HepG2 (cell line): ENCODE measurements at regions not wholly inside any gene's neighbourhood (a gene's known extent, or its start where the extent isn't known, plus 50 kb on each side); places are given as distances from the start of the nearest gene placed in this dataset.

Experiments
- ATAC-seq: fragments of 200-7000 bp; cut with Tn5 transposase; 3 replicates; pipeline ENCODE4 v1.9.1; 2020; ENCODE audit warnings: mild to moderate bottlenecking, moderate library complexity
- BruUV-seq: library from RNA; stranded (reverse); fragments of 400-500 nt; replicated peaks from 2 replicates; lab custom pipeline; 2021; lab: Mats Ljungman, UMichigan
- CTCF ChIA-PET: fragments of 300-600 bp; formaldehyde crosslinking; extraction: SDS; loops from one replicate; lab custom pipeline; 2021; ENCODE audit warnings: low total read pairs, inconsistent platforms, low intra/inter-chr PET ratio; lab: Yijun Ruan, JAX
- POLR2A ChIA-PET: fragments of 350-600 bp; sonication (Branson Sonifier 250); formaldehyde crosslinking; loops from one replicate; lab custom pipeline; 2020; ENCODE audit warnings: antibody characterized with exemption, inconsistent platforms; lab: Yijun Ruan, JAX
- DNase-seq: peaks from one replicate; pipeline ENCODE4 v3.0.0-alpha.2; 2015; ENCODE audit warnings: low spot score
- FAIRE-seq: peaks from 3 replicates; lab custom pipeline; 2011; peaks lifted over from hg19 to GRCh38; lab: Jason Lieb, UNC
- H2AFZ ChIP-seq: one replicate; pipeline ENCODE4 v1.6.1; 2011; ENCODE audit warnings: low read length, inconsistent platforms
- H3K27ac ChIP-seq: fragments of 300-600 bp; 3 replicates; pipeline ENCODE4 v1.8.0; 2011; ENCODE audit warnings: mixed run types, mild to moderate bottlenecking, mixed read lengths, low read length, inconsistent platforms; ENCODE audit not compliant: insufficient read depth; ENCODE audit errors: extremely low read length
- H3K27me3 ChIP-seq, 2 experiments: fragments of 200-600 bp in 1 of 2; 2 replicates in 1 of 2; 3 replicates in 1 of 2; pipeline versions ENCODE4 v1.6.0 to v1.8.0; 2011; ENCODE audit warnings: low read length in 2 of 2, mild to moderate bottlenecking in 2 of 2, moderate library complexity in 2 of 2, inconsistent platforms in 1 of 2; ENCODE audit not compliant: insufficient read depth in 2 of 2, control insufficient read depth in 1 of 2
- H3K36me3 ChIP-seq, 2 experiments: fragments of 200-600 bp in 1 of 2; replicated peaks in 1 of 2; 2 replicates in 1 of 2; 3 replicates in 1 of 2; pipeline versions ENCODE4 v1.5.1 to v1.8.0; 2011; ENCODE audit warnings: low read length in 2 of 2, inconsistent platforms in 1 of 2; ENCODE audit not compliant: insufficient read depth in 2 of 2, control insufficient read depth in 1 of 2
- H3K4me1 ChIP-seq: 2 replicates; pipeline ENCODE4 v1.5.1; 2012; ENCODE audit warnings: low read length, inconsistent platforms; ENCODE audit not compliant: insufficient read depth
- H3K4me2 ChIP-seq: 2 replicates; pipeline ENCODE4 v1.6.0; 2011; ENCODE audit warnings: low read depth, low read length, inconsistent platforms
- H3K4me3 ChIP-seq, 3 experiments: fragments of 200-600 bp in 1 of 3; sonication (generic), shearing (Covaris generic) in 1 of 3; replicated peaks in 1 of 3; 2 replicates each; pipeline ENCODE4 v1.5.1; 2011 to 2016; ENCODE audit warnings: low read length in 3 of 3, inconsistent platforms in 2 of 3, low read depth in 2 of 3, mild to moderate bottlenecking in 2 of 3, control low read depth in 1 of 3, mixed read lengths in 1 of 3; ENCODE audit not compliant: insufficient read depth in 1 of 3
- H3K79me2 ChIP-seq: one replicate; pipeline ENCODE4 v1.6.1; 2011; ENCODE audit warnings: low read length, inconsistent platforms; ENCODE audit not compliant: insufficient read depth
- H3K9ac ChIP-seq: 2 replicates; pipeline ENCODE4 v1.6.0; 2011; ENCODE audit warnings: mild to moderate bottlenecking, low read depth, low read length, inconsistent platforms; ENCODE audit not compliant: insufficient read depth
- H3K9me3 ChIP-seq: 2 replicates; pipeline ENCODE4 v1.5.1; 2012; ENCODE audit warnings: mild to moderate bottlenecking, low read length
- H4K20me1 ChIP-seq: 2 replicates; pipeline ENCODE4 v1.6.0; 2011; ENCODE audit warnings: inconsistent platforms, mild to moderate bottlenecking, low read length, moderate library complexity; ENCODE audit not compliant: insufficient read depth
- HNF4G ChIP-seq, 2 experiments: sonication (generic) in 1 of 2; formaldehyde crosslinking in 1 of 2; IDR thresholded peaks; 2 replicates each; pipeline versions ENCODE4 v1.4.0 to v1.6.1; 2011 to 2020; ENCODE audit warnings: borderline replicate concordance in 2 of 2, low read depth in 2 of 2, mild to moderate bottlenecking in 2 of 2, low read length in 1 of 2, missing genetic modification reagents in 1 of 2, moderate library complexity in 1 of 2
- MXD4 ChIP-seq: IDR thresholded peaks from 2 replicates; pipeline ENCODE4 v1.6.1; 2016; ENCODE audit warnings: mild to moderate bottlenecking, missing biosample characterization, missing genetic modification reagents
- ZBTB8A ChIP-seq: sonication (generic); formaldehyde crosslinking; IDR thresholded peaks from 2 replicates; pipeline ENCODE4 v1.4.0; 2020; ENCODE audit warnings: mild to moderate bottlenecking, low read depth, missing genetic modification reagents, borderline replicate concordance
- ZNF407 ChIP-seq: sonication (generic); formaldehyde crosslinking; IDR thresholded peaks from one replicate; pipeline ENCODE4 v1.5.1; 2020; ENCODE audit warnings: mild to moderate bottlenecking, missing genetic modification reagents; ENCODE audit errors: not compliant biosample characterization
- ZNF891 ChIP-seq: sonication (generic); formaldehyde crosslinking; IDR thresholded peaks from 2 replicates; pipeline ENCODE4 v1.5.0; 2020; ENCODE audit warnings: mild to moderate bottlenecking, missing genetic modification reagents
- WGBS: methylation state at CpG from one replicate; pipeline ENCODE4 v1.1.6; 2017; ENCODE audit warnings: low lambda C conversion rate; 5-methylcytosine and 5-hydroxymethylcytosine counted together
- in situ Hi-C: cut with HindIII; loops from 2 replicates; pipeline ENCODE4 v1.10.0; 2017; ENCODE audit warnings: low pct_unique_long_range_greater_than_20kb; ENCODE audit not compliant: extremely low pct_ligation_motif_present
- intact Hi-C: fragments of 100-400 bp; cut with micrococcal nuclease; formaldehyde crosslinking; loops from one replicate; pipeline ENCODE4 v1.10.0; 2022; ENCODE audit not compliant: unreplicated experiment

GRCh38 chr6:28635547-28636158 lies 110.0 kb downstream of the GPX5 start:
- Histone ChIP-seq H3K36me3 (no peaks in the 10 kb centered on the region), H3K4me1 (peaks cover 31% of the 10 kb centered on the region), H3K27ac (no peak overlapping the region), H3K9me3 (no peaks in the 10 kb centered on the region), H3K9ac (peak overlapping the region; percentile 20; the same call in 1 of the 2 replicates), H4K20me1 (no peaks in the 10 kb centered on the region), H3K79me2 (no peaks in the 10 kb centered on the region), H3K4me3 (peak overlapping the region; percentile 49 to 75 (median 53)), H3K27me3 (peaks cover 0 to 26% of the 10 kb centered on the region in 2 experiments; a peak in 3 of 5 replicates)
- ATAC-seq (peak; percentile 31; the same call in 2 of the 3 replicates), DNase-seq (no peak)
- ChIA-PET CTCF (no interaction called here), POLR2A (interaction anchor here (1.1 to 1.2 kb wide), 2 partner anchors 8 to 46 kb away, joined by 3 to 5 read pairs; no protein-coding TSS in a partner anchor)
- WGBS, result 29% methylated on average over 20 of the region's 20 CpGs
- TF ChIP-seq ZNF407 (CRISPR knock-in tag), result peak; percentile 4
- 0 out of 2 replicates have a peak, but pooled peaks have one; percentile 11 for TF ChIP-seq ZNF891 (CRISPR knock-in tag)
- no peak for TF ChIP-seq HNF4G (IDR thresholded peaks at IDR 0.05; ENCODE audit: borderline replicate concordance, low read depth, low read length)
- no peak for TF ChIP-seq HNF4G (CRISPR knock-in tag; IDR thresholded peaks at IDR 0.05; ENCODE audit: borderline replicate concordance, low read depth)
- no peak for TF ChIP-seq ZBTB8A
- TF ChIP-seq MXD4 (CRISPR knock-in tag), result 0 out of 2 replicates have a peak, but pooled peaks have one; percentile 9
- TF ChIP-seq, all 625 proteins: peak for 3
- intact Hi-C loops, result no loop called here
- in situ Hi-C loops, result no loop called here
- no TSS peak for BruUV-seq
- H3K4me2 ChIP-seq, result peak overlapping the region; percentile 96
- FAIRE-seq, result no peak
- H2AFZ ChIP-seq, result no peak overlapping the region
